C4-2B (cell line): ENCODE measurements at regions not wholly inside any gene's neighbourhood (a gene's known extent, or its start where the extent isn't known, plus 50 kb on each side); places are given as distances from the start of the nearest gene placed in this dataset.

Source experiments
- H3K27ac ChIP-seq: fragments of 450-650 bp; 2 replicates; pipeline ENCODE4 v1.5.1; 2017
- ZFX ChIP-seq: fragments of 450-650 bp; IDR thresholded peaks from 2 replicates; pipeline ENCODE4 v1.6.1; 2017
- TF ChIP-seq, protein P1 (sequence below): fragments of 450-650 bp; conservative IDR thresholded peaks from 2 replicates; pipeline ENCODE4 v1.5.1; 2017; ENCODE audit warnings: mild to moderate bottlenecking

DNA sequence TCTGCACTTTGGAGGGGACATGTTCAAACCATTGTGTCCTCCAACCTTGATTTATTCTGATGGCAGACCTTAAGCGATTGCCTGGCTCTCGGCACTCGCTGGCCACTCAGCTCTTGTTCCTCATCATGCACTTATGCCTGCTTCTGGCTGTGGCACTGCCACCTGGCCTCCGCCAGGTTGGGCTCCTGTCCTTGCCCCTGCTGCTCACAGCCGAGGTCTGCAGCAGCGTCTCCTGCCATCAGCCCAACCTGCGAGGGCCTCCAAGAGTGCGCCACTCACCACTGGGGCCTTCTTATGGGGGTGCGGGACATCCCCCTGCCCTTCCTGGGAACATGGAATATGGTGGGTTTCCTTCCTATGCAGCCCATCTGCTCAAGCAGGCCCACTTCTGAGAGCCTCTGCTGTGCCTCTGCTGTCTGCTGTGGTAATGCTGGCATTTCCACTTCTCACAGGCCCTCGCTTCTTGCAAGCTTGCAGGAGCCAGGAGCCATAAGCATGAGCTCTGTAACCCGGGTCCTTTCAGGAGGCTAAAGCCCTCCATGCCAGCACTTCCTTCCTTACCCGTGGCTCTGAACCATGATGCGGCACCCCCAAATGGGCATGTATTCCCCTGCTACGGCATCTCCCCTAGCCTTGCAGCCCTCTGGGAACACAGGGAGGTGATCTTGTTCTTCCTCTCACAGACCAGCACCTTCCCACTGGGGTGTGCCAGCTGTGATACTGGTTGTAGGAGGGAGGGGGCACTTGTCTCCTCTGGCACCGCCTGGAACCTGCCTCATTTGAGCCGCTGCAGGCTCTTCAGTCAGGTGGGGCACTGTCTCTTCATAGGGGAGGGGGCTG, 58.6 kb upstream of the HS6ST1 start:
- H3K27ac ChIP-seq = no peak overlapping the region
- TF ChIP-seq, protein P1, sequence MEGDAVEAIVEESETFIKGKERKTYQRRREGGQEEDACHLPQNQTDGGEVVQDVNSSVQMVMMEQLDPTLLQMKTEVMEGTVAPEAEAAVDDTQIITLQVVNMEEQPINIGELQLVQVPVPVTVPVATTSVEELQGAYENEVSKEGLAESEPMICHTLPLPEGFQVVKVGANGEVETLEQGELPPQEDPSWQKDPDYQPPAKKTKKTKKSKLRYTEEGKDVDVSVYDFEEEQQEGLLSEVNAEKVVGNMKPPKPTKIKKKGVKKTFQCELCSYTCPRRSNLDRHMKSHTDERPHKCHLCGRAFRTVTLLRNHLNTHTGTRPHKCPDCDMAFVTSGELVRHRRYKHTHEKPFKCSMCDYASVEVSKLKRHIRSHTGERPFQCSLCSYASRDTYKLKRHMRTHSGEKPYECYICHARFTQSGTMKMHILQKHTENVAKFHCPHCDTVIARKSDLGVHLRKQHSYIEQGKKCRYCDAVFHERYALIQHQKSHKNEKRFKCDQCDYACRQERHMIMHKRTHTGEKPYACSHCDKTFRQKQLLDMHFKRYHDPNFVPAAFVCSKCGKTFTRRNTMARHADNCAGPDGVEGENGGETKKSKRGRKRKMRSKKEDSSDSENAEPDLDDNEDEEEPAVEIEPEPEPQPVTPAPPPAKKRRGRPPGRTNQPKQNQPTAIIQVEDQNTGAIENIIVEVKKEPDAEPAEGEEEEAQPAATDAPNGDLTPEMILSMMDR = no peak
- TF ChIP-seq ZFX = no peak

GRCh38 chr2:128378231-128379020, 59.8 kb upstream of the HS6ST1 start:
- no peak overlapping the region for H3K27ac ChIP-seq
- TF ChIP-seq, protein P1 = no peak
- TF ChIP-seq ZFX = no peak

DNA sequence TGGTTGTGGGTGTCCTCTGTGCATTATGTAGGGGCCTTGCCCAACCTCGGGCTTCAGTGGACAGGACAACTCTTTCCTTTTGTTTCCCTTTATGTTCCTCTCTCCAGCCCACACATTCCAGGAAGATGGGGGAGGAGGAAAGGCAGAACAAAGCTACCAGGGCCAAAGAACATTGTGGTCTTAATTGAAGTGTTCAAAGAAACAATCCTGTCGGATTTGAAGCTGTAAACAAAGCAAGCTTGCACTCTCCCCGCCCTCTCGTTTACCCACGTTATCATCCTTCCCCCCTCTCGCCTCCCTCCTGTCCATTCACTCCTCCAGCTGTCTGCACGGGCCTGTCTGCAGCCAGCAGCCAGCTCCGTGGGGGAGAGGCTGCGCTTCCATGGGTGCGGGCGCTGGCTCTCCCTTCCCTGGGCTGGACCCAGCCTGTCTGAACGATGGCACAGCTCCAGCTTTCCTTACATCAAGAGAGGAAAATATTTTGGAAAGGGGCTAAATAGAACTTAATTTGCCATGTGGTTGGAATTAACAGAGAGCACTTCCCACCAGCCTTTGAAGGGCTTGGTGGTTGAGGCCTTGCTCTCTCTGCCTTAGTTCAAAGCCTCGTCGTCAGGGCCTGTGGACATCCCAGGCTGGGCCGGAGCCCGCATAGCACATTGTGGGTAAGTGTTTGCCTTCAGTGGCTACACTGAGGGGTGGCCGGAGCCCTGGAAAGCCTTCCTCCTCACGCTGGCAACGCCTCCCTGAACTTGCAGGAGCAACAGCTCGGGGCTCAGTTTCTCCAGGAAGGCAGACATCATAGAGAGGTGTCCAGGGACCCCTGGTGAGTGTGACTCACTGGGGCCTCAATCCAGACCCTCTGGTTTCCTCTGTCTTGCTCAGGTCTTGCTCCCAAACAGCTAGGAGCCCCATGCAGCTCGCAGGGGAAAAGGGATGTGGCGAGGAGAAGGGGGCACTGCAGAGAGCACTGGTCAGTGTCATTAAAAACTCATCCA, 60.6 kb upstream of the HS6ST1 start:
- H3K27ac ChIP-seq = no peak overlapping the region
- TF ChIP-seq ZFX = no peak
- TF ChIP-seq, protein P1 = no peak

GRCh38 chr2:128380061-128380889, 61.6 kb upstream of the HS6ST1 start:
- H3K27ac ChIP-seq = no peak overlapping the region
- no peak for TF ChIP-seq ZFX
- TF ChIP-seq, protein P1 = no peak

- TF ChIP-seq, protein P1 = no peak
- TF ChIP-seq ZFX = no peak
- no peak overlapping the region for H3K27ac ChIP-seq
These were observed 62.6 kb upstream of the HS6ST1 start for GRCh38 chr2:128380961-128381938.
